Panc1 (cell line): ENCODE measurements at regions not wholly inside any gene's neighbourhood (a gene's known extent, or its start where the extent isn't known, plus 50 kb on each side); places are given as distances from the start of the nearest gene placed in this dataset.

Source experiments
- ATAC-seq: fragments of 200-7000 bp; cut with Tn5 transposase; 2 replicates; pipeline ENCODE4 v1.9.1; 2020; ENCODE audit warnings: mild to moderate bottlenecking, moderate library complexity
- BruUV-seq: library from RNA; stranded (reverse); fragments of 400-500 nt; replicated peaks from 2 replicates; lab custom pipeline; 2021; lab: Mats Ljungman, UMichigan
- CTCF ChIA-PET: fragments of 300-600 bp; sonication (Branson Sonifier 250); formaldehyde crosslinking; loops from one replicate; lab custom pipeline; 2022; ENCODE audit warnings: antibody characterized with exemption; lab: Charles Lee
- POLR2A ChIA-PET: fragments of 300-600 bp; sonication (Branson Sonifier 250); formaldehyde crosslinking; loops from one replicate; lab custom pipeline; 2022; ENCODE audit warnings: antibody characterized with exemption; lab: Charles Lee
- DNase-seq: peaks from one replicate; pipeline ENCODE4 v3.0.0-alpha.2; 2010; ENCODE audit warnings: low read depth, low spot score
- H3K27ac ChIP-seq: 2 replicates; pipeline ENCODE4 v1.5.1; 2011; ENCODE audit warnings: mild to moderate bottlenecking, low read length, inconsistent platforms
- H3K27me3 ChIP-seq: fragments of 200-500 bp; sonication (Bioruptor generic); 2 replicates; pipeline ENCODE4 v1.6.0; 2014; ENCODE audit warnings: low read length, inconsistent platforms; ENCODE audit not compliant: control insufficient read depth, insufficient read depth
- H3K36me3 ChIP-seq: fragments of 200-500 bp; sonication (Bioruptor generic); 2 replicates; pipeline ENCODE4 v1.5.1; 2014; ENCODE audit warnings: inconsistent platforms, mild to moderate bottlenecking, low read length, moderate library complexity; ENCODE audit not compliant: control insufficient read depth, insufficient read depth
- H3K4me1 ChIP-seq: 2 replicates; pipeline ENCODE4 v1.5.1; 2011; ENCODE audit warnings: inconsistent platforms, mild to moderate bottlenecking, low read length, moderate library complexity; ENCODE audit not compliant: control insufficient read depth, insufficient read depth
- H3K4me3 ChIP-seq, 2 experiments: 2 replicates each; pipeline ENCODE4 v1.5.1; 2011 to 2012; ENCODE audit warnings: low read depth in 2 of 2, low read length in 2 of 2, mild to moderate bottlenecking in 2 of 2, inconsistent platforms in 1 of 2, moderate library complexity in 1 of 2
- H3K9me3 ChIP-seq: fragments of 200-500 bp; sonication (Bioruptor generic); 2 replicates; pipeline ENCODE4 v1.5.1; 2014; ENCODE audit warnings: low read depth, mild to moderate bottlenecking, inconsistent platforms, low read length, moderate library complexity; ENCODE audit not compliant: control insufficient read depth, insufficient read depth
- POLR2AphosphoS5 ChIP-seq: IDR thresholded peaks from 2 replicates; pipeline ENCODE4 v1.6.1; 2012; ENCODE audit warnings: mild to moderate bottlenecking, low read depth, low read length, moderate library complexity
- SIN3A ChIP-seq: IDR thresholded peaks from 2 replicates; pipeline ENCODE4 v1.6.1; 2012; ENCODE audit warnings: low read depth, mild to moderate bottlenecking, low read length, moderate library complexity, borderline replicate concordance; ENCODE audit not compliant: insufficient read depth
- TCF7L2 ChIP-seq: IDR thresholded peaks from 2 replicates; pipeline ENCODE4 v1.6.1; 2011; ENCODE audit warnings: mild to moderate bottlenecking, low read depth, low read length, inconsistent platforms
- in situ Hi-C: cut with HindIII; loops from 2 replicates; pipeline ENCODE4 v1.10.0; 2016; ENCODE audit warnings: low sequenced_read_pairs, low pct_unique_long_range_greater_than_20kb
- intact Hi-C: fragments of 100-400 bp; cut with micrococcal nuclease; formaldehyde crosslinking; loops from one replicate; pipeline ENCODE4 v1.10.0; 2022; ENCODE audit not compliant: unreplicated experiment
- TF ChIP-seq, protein P1 (sequence below), 2 experiments: IDR thresholded peaks; 2 replicates each; pipeline ENCODE4 v1.6.1; 2011 to 2012; ENCODE audit warnings: low read depth in 2 of 2, control low read depth in 1 of 2, low read length in 1 of 2, mild to moderate bottlenecking in 1 of 2, moderate library complexity in 1 of 2; ENCODE audit not compliant: insufficient read depth in 1 of 2
- TF ChIP-seq, protein P2 (sequence below): fragments of 450-650 bp; IDR thresholded peaks from 2 replicates; pipeline ENCODE4 v1.5.1; 2017; ENCODE audit warnings: mild to moderate bottlenecking

DNA sequence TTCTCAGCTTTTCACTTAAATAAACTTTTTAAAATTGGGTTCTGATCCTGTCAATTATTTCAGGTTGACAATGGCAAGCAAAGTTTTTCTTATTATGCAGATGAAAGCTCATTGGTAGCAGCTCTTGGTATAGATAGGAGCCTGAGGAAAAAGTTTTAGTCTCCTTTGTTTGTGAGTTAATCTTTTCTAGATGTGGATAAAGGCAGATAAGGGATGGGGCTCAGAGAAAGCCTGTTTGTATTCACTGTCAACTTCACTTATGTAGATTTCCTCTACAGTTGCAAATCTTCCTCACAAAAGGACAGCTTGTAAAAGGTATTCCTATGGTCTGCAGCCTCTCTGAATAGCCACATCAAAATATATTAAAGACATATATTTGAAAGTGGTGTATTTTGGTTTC, 224.5 kb upstream of the SPOPL start:
- Histone ChIP-seq H3K36me3 (no peaks in the 10 kb centered on the region), H3K27ac (no peak overlapping the region), H3K27me3 (no peaks in the 10 kb centered on the region), H3K4me3 (no peak overlapping the region), H3K4me1 (peaks cover 6% of the 10 kb centered on the region; the same call in 1 of the 2 replicates), H3K9me3 (no peaks in the 10 kb centered on the region)
- ATAC-seq: no peak
- intact Hi-C loops (no loop called here), in situ Hi-C loops (no loop called here)
- no TSS peak for BruUV-seq
- no peak for DNase-seq
- CTCF ChIA-PET: no interaction called here
- POLR2A ChIA-PET: no interaction called here
- TF ChIP-seq POLR2AphosphoS5 (no peak), SIN3A (no peak)
- TF ChIP-seq, protein P1, sequence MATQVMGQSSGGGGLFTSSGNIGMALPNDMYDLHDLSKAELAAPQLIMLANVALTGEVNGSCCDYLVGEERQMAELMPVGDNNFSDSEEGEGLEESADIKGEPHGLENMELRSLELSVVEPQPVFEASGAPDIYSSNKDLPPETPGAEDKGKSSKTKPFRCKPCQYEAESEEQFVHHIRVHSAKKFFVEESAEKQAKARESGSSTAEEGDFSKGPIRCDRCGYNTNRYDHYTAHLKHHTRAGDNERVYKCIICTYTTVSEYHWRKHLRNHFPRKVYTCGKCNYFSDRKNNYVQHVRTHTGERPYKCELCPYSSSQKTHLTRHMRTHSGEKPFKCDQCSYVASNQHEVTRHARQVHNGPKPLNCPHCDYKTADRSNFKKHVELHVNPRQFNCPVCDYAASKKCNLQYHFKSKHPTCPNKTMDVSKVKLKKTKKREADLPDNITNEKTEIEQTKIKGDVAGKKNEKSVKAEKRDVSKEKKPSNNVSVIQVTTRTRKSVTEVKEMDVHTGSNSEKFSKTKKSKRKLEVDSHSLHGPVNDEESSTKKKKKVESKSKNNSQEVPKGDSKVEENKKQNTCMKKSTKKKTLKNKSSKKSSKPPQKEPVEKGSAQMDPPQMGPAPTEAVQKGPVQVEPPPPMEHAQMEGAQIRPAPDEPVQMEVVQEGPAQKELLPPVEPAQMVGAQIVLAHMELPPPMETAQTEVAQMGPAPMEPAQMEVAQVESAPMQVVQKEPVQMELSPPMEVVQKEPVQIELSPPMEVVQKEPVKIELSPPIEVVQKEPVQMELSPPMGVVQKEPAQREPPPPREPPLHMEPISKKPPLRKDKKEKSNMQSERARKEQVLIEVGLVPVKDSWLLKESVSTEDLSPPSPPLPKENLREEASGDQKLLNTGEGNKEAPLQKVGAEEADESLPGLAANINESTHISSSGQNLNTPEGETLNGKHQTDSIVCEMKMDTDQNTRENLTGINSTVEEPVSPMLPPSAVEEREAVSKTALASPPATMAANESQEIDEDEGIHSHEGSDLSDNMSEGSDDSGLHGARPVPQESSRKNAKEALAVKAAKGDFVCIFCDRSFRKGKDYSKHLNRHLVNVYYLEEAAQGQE (IDR thresholded peaks at IDR 0.05; ENCODE audit: insufficient read depth in 1 of 2, low read depth in 2 of 2, low read length in 1 of 2): no peak

DNA sequence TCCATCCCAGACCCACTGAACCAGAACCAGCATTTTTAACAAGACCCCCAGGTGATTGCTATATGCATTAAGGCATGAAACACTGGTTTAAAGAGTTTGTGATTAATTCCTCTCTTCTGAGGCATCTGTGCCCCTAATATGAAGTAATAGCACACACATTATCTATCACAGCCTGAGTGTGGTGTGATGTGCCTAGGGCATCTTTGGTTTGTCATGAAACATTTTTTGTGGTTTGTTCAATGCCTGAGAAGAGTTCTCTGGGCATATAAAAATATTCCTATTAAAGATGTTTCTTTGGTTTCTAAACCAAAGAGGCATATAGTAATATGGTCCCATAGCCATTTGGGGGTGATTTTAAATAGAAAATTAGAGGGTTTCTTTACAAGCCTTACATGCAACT, 221.7 kb upstream of the SPOPL start:
- Histone ChIP-seq H3K27me3 (no peaks in the 10 kb centered on the region), H3K4me3 (no peak overlapping the region), H3K9me3 (no peaks in the 10 kb centered on the region), H3K27ac (no peak overlapping the region), H3K4me1 (peaks cover 6% of the 10 kb centered on the region; the same call in 1 of the 2 replicates), H3K36me3 (no peaks in the 10 kb centered on the region)
- no peak for ATAC-seq
- POLR2A ChIA-PET: no interaction called here
- CTCF ChIA-PET: no interaction called here
- in situ Hi-C loops: no loop called here
- BruUV-seq: no TSS peak
- intact Hi-C loops: no loop called here
- DNase-seq: no peak
- no peak for TF ChIP-seq TCF7L2
- TF ChIP-seq, protein P2, sequence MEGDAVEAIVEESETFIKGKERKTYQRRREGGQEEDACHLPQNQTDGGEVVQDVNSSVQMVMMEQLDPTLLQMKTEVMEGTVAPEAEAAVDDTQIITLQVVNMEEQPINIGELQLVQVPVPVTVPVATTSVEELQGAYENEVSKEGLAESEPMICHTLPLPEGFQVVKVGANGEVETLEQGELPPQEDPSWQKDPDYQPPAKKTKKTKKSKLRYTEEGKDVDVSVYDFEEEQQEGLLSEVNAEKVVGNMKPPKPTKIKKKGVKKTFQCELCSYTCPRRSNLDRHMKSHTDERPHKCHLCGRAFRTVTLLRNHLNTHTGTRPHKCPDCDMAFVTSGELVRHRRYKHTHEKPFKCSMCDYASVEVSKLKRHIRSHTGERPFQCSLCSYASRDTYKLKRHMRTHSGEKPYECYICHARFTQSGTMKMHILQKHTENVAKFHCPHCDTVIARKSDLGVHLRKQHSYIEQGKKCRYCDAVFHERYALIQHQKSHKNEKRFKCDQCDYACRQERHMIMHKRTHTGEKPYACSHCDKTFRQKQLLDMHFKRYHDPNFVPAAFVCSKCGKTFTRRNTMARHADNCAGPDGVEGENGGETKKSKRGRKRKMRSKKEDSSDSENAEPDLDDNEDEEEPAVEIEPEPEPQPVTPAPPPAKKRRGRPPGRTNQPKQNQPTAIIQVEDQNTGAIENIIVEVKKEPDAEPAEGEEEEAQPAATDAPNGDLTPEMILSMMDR: no peak
- TF ChIP-seq, protein P1 (IDR thresholded peaks at IDR 0.05; ENCODE audit: insufficient read depth in 1 of 2, low read depth in 2 of 2, low read length in 1 of 2): no peak
- no peak for TF ChIP-seq SIN3A
- no peak for TF ChIP-seq POLR2AphosphoS5
